SK-N-SH treated with all-trans-retinoic acid at 6 μM for 48 hours (cell line): ENCODE measurements at regions not wholly inside any gene's neighbourhood (a gene's known extent, or its start where the extent isn't known, plus 50 kb on each side); places are given as distances from the start of the nearest gene placed in this dataset.

Experiments
- ARNTL ChIP-seq: fragments of 450-650 bp; formaldehyde crosslinking; IDR thresholded peaks from 2 replicates; pipeline ENCODE4 v1.5.0; 2020; ENCODE audit warnings: low read depth, mild to moderate bottlenecking, moderate library complexity, borderline replicate concordance
- CSDC2 ChIP-seq: fragments of 250-450 bp; sonication (Bioruptor Pico); IDR thresholded peaks from 2 replicates; pipeline ENCODE4 v1.5.0; 2020; ENCODE audit warnings: mild to moderate bottlenecking, moderate library complexity
- ESRRG ChIP-seq: fragments of 250-450 bp; sonication (Bioruptor Pico); IDR thresholded peaks from 2 replicates; pipeline ENCODE4 v1.6.1; 2021; ENCODE audit warnings: mild to moderate bottlenecking
- GLIS3 ChIP-seq: fragments of 250-450 bp; sonication (Bioruptor Pico); IDR thresholded peaks from 2 replicates; pipeline ENCODE4 v1.5.0; 2020; ENCODE audit warnings: mild to moderate bottlenecking, moderate library complexity
- PPARA ChIP-seq: fragments of 250-450 bp; sonication (Bioruptor Pico); IDR thresholded peaks from 2 replicates; pipeline ENCODE4 v1.5.0; 2020; ENCODE audit warnings: mild to moderate bottlenecking, borderline replicate concordance
- RARB ChIP-seq: fragments of 250-450 bp; sonication (Bioruptor Pico); IDR thresholded peaks from 2 replicates; pipeline ENCODE4 v1.8.0; 2021; ENCODE audit warnings: mild to moderate bottlenecking, moderate library complexity
- ZFP30 ChIP-seq: fragments of 450-650 bp; formaldehyde crosslinking; IDR thresholded peaks from 2 replicates; pipeline ENCODE4 v1.5.0; 2022; ENCODE audit warnings: mild to moderate bottlenecking, moderate library complexity
- TF ChIP-seq, protein P1 (sequence below): fragments of 250-450 bp; sonication (Bioruptor Pico); IDR thresholded peaks from 2 replicates; pipeline ENCODE4 v1.8.0; 2020; ENCODE audit warnings: mild to moderate bottlenecking, moderate library complexity, borderline replicate concordance
- TF ChIP-seq, protein P2 (sequence below): fragments of 250-450 bp; sonication (Bioruptor Pico); IDR thresholded peaks from 2 replicates; pipeline ENCODE4 v1.8.0; 2021; ENCODE audit warnings: low read depth, mild to moderate bottlenecking, moderate library complexity, borderline replicate concordance
- TF ChIP-seq, protein P3 (sequence below): fragments of 250-450 bp; sonication (Bioruptor Pico); IDR thresholded peaks from 2 replicates; pipeline ENCODE4 v1.5.1; 2021; ENCODE audit warnings: mild to moderate bottlenecking, moderate library complexity

DNA sequence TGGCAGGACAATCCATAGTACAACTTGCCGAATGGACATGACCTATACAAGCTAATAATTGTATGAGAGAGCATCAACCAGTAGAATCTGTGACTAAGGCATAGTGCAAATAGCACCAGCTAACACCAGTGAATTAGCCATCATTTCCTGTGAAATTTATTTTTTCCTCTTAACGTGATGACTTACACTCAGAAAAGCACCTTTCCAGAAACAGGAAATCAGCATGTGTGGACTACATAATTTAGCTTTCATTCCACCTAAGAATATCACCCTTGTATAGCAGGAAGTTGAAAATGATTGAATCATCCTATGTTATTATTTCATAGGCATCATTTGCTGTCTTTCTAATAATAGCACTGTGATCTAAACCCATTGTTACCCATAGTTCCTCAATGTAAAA, 1393.4 kb upstream of the PCDH7 start:
- TF ChIP-seq RARB (CRISPR knock-in tag) (no peak), CSDC2 (no peak), PPARA (no peak), ESRRG (CRISPR knock-in tag) (no peak), ZFP30 (CRISPR knock-in tag) (no peak), ARNTL (no peak), GLIS3 (no peak)
- TF ChIP-seq, protein P1, sequence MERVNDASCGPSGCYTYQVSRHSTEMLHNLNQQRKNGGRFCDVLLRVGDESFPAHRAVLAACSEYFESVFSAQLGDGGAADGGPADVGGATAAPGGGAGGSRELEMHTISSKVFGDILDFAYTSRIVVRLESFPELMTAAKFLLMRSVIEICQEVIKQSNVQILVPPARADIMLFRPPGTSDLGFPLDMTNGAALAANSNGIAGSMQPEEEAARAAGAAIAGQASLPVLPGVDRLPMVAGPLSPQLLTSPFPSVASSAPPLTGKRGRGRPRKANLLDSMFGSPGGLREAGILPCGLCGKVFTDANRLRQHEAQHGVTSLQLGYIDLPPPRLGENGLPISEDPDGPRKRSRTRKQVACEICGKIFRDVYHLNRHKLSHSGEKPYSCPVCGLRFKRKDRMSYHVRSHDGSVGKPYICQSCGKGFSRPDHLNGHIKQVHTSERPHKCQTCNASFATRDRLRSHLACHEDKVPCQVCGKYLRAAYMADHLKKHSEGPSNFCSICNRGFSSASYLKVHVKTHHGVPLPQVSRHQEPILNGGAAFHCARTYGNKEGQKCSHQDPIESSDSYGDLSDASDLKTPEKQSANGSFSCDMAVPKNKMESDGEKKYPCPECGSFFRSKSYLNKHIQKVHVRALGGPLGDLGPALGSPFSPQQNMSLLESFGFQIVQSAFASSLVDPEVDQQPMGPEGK (CRISPR knock-in tag): no peak
- TF ChIP-seq, protein P2, sequence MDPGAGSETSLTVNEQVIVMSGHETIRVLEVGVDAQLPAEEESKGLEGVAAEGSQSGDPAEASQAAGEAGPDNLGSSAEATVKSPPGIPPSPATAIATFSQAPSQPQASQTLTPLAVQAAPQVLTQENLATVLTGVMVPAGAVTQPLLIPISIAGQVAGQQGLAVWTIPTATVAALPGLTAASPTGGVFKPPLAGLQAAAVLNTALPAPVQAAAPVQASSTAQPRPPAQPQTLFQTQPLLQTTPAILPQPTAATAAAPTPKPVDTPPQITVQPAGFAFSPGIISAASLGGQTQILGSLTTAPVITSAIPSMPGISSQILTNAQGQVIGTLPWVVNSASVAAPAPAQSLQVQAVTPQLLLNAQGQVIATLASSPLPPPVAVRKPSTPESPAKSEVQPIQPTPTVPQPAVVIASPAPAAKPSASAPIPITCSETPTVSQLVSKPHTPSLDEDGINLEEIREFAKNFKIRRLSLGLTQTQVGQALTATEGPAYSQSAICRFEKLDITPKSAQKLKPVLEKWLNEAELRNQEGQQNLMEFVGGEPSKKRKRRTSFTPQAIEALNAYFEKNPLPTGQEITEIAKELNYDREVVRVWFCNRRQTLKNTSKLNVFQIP (CRISPR knock-in tag): no peak
- TF ChIP-seq, protein P3, sequence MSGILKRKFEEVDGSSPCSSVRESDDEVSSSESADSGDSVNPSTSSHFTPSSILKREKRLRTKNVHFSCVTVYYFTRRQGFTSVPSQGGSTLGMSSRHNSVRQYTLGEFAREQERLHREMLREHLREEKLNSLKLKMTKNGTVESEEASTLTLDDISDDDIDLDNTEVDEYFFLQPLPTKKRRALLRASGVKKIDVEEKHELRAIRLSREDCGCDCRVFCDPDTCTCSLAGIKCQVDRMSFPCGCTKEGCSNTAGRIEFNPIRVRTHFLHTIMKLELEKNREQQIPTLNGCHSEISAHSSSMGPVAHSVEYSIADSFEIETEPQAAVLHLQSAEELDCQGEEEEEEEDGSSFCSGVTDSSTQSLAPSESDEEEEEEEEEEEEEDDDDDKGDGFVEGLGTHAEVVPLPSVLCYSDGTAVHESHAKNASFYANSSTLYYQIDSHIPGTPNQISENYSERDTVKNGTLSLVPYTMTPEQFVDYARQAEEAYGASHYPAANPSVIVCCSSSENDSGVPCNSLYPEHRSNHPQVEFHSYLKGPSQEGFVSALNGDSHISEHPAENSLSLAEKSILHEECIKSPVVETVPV: no peak
